HEK293 (cell line): ENCODE measurements at regions not wholly inside any gene's neighbourhood (a gene's known extent, or its start where the extent isn't known, plus 50 kb on each side); places are given as distances from the start of the nearest gene placed in this dataset.

ENCODE experiments used
- ZNF324 ChIP-seq: fragments of 450-650 bp; formaldehyde crosslinking; IDR thresholded peaks from 2 replicates; pipeline ENCODE4 v1.5.1; 2016; ENCODE audit warnings: missing biosample characterization, missing genetic modification characterization
- ZNF558 ChIP-seq: fragments of 450-650 bp; formaldehyde crosslinking; IDR thresholded peaks from 2 replicates; pipeline ENCODE4 v1.5.1; 2016; ENCODE audit warnings: missing biosample characterization, missing genetic modification characterization
- TF ChIP-seq, protein P1 (sequence below): fragments of 450-650 bp; formaldehyde crosslinking; IDR thresholded peaks from 2 replicates; pipeline ENCODE4 v1.5.1; 2016; ENCODE audit warnings: missing biosample characterization, missing genetic modification characterization
- TF ChIP-seq, protein P2 (sequence below): fragments of 450-650 bp; formaldehyde crosslinking; IDR thresholded peaks from 2 replicates; pipeline ENCODE4 v1.5.1; 2016; ENCODE audit warnings: missing biosample characterization, missing genetic modification characterization

DNA sequence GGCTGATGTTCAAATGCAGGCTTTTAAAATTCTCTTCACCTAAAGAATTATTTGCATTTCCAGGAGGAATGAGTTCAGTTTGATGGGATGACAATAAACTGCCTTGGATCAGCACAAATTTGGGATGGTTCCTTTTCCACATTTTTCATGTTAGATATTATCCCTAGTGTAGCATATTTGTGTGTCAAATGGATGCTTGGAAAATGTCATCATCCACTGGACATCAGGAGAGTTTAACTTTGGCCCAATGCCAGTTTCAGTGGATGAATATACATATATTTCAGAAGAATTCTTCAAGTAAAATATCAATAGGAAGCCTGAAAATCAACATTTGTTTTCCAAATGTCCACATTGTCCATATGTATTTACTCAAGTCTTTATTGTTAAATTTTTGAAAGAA lies 116.5 kb upstream of the COL24A1 start:
- TF ChIP-seq, protein P1, sequence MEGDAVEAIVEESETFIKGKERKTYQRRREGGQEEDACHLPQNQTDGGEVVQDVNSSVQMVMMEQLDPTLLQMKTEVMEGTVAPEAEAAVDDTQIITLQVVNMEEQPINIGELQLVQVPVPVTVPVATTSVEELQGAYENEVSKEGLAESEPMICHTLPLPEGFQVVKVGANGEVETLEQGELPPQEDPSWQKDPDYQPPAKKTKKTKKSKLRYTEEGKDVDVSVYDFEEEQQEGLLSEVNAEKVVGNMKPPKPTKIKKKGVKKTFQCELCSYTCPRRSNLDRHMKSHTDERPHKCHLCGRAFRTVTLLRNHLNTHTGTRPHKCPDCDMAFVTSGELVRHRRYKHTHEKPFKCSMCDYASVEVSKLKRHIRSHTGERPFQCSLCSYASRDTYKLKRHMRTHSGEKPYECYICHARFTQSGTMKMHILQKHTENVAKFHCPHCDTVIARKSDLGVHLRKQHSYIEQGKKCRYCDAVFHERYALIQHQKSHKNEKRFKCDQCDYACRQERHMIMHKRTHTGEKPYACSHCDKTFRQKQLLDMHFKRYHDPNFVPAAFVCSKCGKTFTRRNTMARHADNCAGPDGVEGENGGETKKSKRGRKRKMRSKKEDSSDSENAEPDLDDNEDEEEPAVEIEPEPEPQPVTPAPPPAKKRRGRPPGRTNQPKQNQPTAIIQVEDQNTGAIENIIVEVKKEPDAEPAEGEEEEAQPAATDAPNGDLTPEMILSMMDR (tag by site-specific recombination) = no peak
- TF ChIP-seq ZNF324 (no peak), ZNF558 (no peak)
- TF ChIP-seq, protein P2, sequence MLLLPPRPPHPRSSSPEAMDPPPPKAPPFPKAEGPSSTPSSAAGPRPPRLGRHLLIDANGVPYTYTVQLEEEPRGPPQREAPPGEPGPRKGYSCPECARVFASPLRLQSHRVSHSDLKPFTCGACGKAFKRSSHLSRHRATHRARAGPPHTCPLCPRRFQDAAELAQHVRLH (tag by site-specific recombination) = no peak
